GM20431 (cell line): ENCODE measurements at regions not wholly inside any gene's neighbourhood (a gene's known extent, or its start where the extent isn't known, plus 50 kb on each side); places are given as distances from the start of the nearest gene placed in this dataset.

ENCODE experiments used
- in situ Hi-C: fragments of 300-500 bp; cut with MseI, MboI; formaldehyde crosslinking; loops from one replicate; pipeline ENCODE4 v1.15.0; 2020; ENCODE audit warnings: low sequenced_read_pairs; ENCODE audit not compliant: unreplicated experiment

DNA sequence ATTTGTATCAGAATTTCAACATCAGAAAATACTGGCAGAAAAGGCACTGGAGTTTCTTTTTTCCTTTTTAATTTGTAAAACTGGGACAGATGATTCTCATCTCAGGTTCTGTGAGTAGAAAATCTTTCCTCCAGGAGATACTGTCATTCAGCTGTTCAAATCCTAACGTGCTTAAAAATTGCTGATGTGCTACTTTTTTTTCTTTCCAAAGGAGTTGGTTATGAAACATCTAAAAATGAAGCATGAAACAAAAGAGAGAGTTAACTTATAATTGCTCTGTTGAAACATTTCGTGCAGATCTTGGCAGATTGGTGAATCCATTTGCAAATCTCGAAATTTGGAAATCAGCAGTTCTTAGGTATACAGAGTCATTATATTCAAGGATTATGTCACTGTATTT is 622.6 kb downstream of the RNF144B start:
- in situ Hi-C loops = loop anchor here (25.0 kb wide), 1 partner anchor 1053 kb away; no protein-coding TSS in a partner anchor

GRCh38 chr6:19013026-19013705 is 626.0 kb downstream of the RNF144B start:
- in situ Hi-C loops = loop anchor here (25.0 kb wide), 1 partner anchor 1049 kb away; no protein-coding TSS in a partner anchor

DNA sequence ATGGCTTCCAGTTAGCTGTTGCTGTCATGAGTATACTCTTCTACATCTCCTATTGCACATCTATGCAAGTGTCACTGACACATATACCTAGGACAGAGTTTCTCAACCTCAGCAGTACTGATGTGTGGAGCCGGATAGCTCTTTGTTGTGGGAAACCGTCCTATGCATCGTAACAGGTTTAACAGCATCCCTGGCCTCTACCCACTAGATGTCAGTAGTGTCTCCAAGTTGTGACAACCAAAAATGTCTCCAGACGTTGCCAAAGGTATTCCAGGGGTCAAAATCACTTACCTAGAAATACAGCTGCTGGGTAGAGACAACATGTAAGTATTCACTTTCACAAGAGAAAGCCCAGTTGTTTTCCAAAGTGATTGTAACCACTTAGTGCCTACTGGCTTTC is 637.6 kb downstream of the RNF144B start:
- in situ Hi-C loops = loop anchor here (25.0 kb wide), 1 partner anchor 1038 kb away; no protein-coding TSS in a partner anchor

DNA sequence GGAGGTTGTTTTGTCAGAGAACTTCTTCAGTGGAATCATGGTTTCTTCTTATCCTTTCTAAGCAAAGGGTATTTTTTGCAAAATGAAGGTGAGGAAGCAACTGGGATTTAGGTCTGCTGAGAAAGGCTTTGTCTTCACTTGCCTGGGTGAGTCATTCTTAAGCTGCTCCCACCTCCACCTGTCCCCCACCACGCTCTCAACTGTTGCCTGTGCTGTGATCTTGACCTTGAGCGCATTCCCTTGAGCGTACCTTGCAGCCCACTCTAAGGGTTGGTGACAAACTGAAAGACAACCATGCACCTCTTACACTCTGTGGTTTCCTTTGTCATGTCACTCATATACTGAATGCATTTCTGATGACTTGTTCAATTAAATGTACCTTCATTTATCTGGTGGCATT is 641.1 kb downstream of the RNF144B start:
- in situ Hi-C loops = no loop called here

DNA sequence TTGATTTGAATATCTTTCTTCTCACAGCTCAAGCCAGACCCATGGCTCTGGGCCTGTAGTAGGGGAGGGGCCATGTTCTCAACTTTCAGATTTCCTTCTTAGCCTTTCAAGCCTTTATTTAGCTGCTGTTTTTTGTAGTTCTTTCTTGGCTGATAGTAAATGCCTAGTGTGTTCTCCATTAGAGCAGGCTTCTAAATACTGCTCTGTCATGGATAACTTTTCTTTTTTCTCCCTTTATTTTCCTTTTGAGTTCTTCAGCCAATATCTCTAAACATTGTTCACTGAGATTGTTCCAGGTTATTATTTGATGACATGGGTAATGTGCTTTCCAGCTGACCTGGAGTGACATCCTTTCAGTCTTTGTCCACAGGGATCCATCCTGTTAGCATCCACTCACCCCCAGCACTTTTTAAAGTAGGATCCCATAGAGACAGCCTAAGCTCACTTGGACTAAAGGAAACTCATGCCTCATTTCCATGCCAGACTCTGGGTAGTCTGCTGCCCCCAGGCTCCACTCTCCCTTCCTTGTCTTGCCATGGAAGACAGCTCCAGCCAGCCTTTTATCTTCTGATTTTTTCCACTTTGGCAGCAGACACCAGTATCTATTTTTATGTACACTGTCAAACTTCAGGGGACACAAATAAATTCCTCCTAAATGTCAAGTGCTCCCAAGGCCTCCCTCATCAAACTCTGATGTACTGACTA is 645.6 kb downstream of the RNF144B start:
- in situ Hi-C loops = no loop called here

GRCh38 chr6:19033683-19034082 is 646.5 kb downstream of the RNF144B start:
- in situ Hi-C loops = no loop called here

GRCh38 chr6:19034986-19035385 is 647.8 kb downstream of the RNF144B start:
- in situ Hi-C loops = no loop called here

DNA sequence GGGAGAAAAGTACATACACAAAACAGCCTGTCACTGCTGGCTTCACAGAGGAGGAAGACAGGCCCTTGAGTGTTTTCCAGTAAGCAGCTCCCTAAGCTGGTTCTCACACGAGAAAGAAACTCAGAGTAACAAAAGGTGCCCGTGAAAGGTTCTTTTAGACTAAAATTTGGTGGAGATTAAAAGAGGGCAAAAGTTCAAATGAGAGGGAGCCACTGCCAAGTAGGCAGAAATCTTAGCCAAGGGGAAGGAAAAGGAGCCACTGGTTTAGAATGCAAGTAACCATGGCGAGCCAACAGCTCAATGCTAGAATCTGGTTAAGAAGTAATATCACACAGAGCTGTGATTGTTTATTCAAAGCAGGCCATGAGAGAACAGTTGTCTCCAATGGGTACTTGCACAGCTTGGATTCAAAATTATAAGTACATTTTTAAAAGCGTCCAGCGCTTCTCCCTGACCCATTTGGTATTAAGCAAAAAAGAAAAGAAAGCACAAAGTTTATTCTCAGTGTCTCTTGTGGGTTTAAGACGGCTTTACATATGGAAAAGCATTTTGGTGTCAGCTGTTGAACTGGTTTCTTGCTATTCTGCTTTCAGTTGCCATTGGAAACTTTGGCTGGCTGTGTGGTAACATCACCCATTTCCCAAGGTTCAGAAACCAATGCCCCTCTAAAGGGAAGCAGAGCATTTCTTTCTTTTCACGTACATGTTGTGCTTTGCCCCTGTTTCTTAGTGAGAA is 648.5 kb downstream of the RNF144B start:
- in situ Hi-C loops = no loop called here

DNA sequence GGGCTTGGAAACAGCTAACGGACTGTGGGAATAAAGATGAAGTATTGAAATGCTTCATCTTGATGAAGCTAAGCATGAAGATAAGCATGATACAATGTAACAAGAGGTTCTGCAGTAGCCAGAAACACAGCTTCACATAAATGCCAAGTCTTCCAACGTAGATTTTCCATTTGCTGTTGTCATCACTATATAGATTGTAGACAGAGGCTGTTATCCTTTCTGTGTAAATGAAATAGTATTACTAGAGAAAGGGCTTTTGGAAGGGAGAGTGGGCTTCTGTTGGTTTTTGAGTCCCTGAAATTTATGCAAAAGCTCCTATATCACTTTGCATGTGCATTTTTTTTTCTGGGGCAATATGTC is 649.0 kb downstream of the RNF144B start:
- in situ Hi-C loops = no loop called here

DNA sequence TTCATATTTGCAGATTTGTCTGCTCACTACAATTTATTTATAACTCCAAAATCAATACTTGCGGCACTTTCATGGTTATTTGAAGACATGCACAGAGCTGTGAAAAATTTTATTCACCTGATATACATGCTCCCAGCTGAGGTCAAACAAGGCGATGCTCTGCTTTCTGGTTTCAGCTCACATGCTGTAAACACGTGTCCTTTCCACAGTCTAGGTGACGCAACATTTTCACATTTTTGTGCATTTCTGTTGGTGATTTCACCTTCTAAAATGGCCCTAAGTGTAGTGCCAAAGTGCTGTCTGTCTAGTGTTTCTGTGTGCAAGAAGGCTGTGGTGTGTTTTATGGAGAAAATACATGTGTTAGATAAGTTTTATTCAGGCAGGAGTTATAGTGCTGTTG is 650.5 kb downstream of the RNF144B start:
- in situ Hi-C loops = no loop called here

DNA sequence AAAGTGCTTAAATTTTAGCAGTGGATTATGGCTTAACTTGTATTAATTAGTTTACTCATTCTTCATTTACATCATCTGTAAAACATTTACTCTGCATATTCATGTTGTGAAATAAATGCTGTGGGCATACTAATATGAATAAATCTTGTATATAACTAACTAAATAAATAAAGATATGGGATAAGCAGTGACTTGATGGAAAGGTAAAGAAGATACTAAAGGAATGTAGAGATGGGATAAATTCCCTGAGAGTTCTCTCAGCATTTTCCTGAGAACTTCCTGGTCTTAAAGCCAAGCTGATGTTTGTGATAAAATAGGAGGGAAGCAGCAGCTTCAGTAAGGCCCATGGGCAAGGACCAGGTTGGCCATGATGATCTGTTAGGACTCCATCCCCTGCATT is 652.1 kb downstream of the RNF144B start:
- in situ Hi-C loops = no loop called here

- in situ Hi-C loops = no loop called here
Observed at GRCh38 chr6:19041906-19042305, 654.8 kb downstream of the RNF144B start.

DNA sequence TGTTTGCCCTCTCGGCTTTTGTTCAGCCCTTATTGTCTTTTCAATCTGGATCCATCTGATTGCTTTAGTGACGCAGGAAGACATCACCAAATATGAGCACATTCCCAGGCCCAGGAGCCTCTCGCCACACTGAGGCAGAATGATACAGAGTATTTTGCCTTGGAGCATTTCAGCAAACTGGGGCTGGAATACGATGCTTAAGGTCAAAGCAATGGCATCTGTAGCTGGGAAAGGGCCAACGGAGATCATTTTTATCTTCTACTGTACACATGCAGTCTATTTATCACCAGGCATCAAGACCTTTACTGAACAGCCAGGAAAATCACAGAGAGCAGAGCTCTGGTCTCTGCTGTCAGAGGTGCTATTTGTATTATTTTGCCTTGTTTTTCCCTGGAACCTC is 655.3 kb downstream of the RNF144B start:
- in situ Hi-C loops = no loop called here

DNA sequence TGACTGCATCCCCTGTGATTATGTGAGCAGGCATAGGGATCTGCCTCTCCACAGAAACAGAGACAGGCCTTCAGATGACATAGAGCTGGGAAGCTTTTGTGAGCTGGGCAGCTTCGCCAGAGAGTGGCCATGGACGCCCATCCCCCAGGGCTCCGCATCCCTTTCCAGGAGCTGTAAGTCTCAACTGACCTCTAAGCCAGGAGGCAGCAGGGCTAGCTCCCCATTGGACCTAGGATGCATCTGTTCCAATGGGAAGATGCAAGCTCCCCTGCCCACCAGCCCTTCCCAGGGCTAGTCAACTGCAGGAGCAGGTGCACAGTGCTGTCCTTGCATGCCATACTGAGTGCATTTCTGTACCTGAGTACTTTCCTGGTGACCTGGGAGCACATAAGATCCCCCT is 663.6 kb downstream of the RNF144B start:
- in situ Hi-C loops = no loop called here

- in situ Hi-C loops = no loop called here
Observed at GRCh38 chr6:19052219-19052618, 665.1 kb downstream of the RNF144B start.

GRCh38 chr6:19059102-19059501 is 672.0 kb downstream of the RNF144B start:
- in situ Hi-C loops = no loop called here

DNA sequence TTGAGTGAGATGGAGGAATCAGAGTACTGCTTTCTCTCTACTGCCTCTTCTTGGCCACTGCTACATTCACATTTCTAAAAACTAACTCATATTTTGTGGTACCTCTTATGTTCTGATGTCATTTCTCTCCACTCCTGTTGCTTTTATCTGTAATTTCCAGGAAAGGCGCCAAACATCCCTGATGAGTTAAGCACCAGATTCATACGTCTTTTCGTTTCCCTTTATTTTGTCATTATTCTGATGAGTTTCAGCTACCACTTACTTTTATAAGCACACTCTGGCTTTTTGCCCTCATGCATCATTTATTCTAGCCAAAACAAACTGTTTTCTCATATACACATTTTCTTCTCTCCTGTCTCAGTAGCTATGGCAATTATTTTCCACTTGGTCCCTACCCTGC is 680.0 kb downstream of the RNF144B start:
- in situ Hi-C loops = no loop called here

- in situ Hi-C loops = no loop called here
Observed at GRCh38 chr6:19070520-19070919, 683.4 kb downstream of the RNF144B start.

- in situ Hi-C loops = no loop called here
Observed at GRCh38 chr6:19083801-19084200, 696.7 kb downstream of the RNF144B start.

GRCh38 chr6:19086480-19086879 is 699.3 kb downstream of the RNF144B start:
- in situ Hi-C loops = no loop called here

DNA sequence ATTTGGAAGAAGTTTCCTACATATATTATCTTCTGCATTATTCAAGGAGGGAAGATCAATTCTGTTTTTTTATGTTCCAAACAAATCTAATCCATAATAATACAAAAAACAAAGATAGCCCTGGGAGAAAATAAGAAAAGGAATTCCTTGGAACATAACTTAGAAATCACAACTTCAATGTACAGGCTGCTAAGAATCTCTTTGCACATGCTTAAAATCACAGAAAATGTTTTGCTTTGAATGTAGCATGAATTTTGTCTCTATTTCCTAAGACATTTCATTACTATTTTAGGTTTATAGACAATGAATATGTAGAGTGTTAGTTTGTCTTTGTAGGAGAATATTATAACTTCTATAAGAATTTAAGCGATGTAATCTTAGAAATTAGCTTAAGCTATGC is 700.1 kb downstream of the RNF144B start:
- in situ Hi-C loops = no loop called here
